AG09319 (cell line): ENCODE measurements at regions not wholly inside any gene's neighbourhood (a gene's known extent, or its start where the extent isn't known, plus 50 kb on each side); places are given as distances from the start of the nearest gene placed in this dataset.

Experiments
- DNase-seq: peaks from one replicate; pipeline ENCODE4 v3.0.0-alpha.2; 2010; ENCODE audit warnings: low read depth; ENCODE audit errors: extremely low read depth
- TF ChIP-seq, protein P1 (sequence below): IDR thresholded peaks from 2 replicates; pipeline ENCODE4 v1.5.1; 2011; ENCODE audit warnings: low read depth, mild to moderate bottlenecking, inconsistent platforms, low read length, moderate library complexity

DNA sequence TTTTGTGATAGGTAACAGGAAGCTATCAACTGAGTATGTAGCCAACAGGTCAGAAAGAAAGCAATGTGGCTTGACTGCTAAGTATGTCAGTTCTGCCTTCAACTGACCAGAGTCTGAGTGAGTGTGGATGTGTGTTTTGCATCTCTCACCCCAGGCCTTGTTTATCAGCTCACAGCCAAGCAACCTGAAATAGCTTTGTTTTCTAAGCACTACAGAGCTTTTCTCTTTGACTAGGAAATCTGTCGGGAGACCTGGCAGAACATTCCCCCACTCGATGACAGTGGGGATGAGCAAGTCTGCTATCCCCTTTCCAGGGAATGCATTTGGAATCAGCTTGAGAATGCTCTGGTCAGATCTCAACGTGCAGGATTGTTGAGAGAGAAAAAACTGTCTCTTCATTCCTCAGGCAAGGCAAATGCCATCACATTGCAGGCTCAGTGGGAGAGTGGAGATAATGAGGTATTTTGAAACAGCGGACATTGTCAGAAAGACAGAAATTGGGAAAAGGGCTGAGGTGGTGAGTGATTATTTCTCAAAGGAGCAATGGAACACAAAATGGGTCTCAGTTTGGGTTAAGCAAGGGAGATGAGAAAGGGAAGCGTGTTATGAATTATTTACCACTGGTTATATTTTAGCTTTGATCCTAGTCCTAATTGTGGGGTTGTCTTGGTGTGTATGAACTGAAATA lies 233.8 kb upstream of the PIK3C3 start:
- no peak for DNase-seq
- TF ChIP-seq, protein P1, sequence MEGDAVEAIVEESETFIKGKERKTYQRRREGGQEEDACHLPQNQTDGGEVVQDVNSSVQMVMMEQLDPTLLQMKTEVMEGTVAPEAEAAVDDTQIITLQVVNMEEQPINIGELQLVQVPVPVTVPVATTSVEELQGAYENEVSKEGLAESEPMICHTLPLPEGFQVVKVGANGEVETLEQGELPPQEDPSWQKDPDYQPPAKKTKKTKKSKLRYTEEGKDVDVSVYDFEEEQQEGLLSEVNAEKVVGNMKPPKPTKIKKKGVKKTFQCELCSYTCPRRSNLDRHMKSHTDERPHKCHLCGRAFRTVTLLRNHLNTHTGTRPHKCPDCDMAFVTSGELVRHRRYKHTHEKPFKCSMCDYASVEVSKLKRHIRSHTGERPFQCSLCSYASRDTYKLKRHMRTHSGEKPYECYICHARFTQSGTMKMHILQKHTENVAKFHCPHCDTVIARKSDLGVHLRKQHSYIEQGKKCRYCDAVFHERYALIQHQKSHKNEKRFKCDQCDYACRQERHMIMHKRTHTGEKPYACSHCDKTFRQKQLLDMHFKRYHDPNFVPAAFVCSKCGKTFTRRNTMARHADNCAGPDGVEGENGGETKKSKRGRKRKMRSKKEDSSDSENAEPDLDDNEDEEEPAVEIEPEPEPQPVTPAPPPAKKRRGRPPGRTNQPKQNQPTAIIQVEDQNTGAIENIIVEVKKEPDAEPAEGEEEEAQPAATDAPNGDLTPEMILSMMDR = no peak

DNA sequence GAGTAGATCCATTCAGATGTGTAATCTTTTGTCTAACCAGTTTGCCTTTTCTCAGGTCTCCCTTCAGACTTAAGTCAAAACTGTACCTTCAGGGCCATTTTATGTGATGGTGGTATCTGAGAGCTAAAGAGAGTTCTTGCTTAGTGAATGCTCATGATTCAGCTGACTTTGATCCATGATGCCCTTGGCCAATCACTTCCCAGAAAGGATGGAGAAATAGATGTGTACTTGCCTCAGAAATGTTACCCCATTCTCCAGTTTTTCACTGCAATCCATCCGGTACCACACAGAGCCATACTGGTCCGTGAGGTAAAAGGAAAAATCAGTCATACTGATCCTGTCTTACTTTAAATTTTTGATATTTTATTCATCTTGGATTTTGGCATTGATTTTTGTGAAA lies 234.8 kb upstream of the PIK3C3 start:
- DNase-seq = no peak
- TF ChIP-seq, protein P1 = no peak

DNA sequence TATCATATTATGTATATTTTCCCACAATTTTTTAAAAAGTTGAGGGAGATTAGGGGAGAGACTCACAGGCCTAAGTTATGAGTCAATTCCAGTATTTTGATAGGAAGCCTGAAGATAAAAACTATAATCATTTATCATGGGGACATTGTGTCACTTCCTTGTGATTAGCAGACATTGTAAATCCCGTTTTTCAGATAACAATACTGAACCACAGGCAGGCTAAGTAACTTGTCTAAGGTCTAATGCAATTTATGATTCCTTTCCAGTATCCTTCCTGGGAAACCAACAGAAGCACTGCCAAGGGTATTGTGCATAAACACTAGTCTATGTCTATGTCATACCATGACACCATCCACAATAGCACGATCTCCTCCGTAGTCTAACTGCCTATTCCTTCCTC lies 235.2 kb upstream of the PIK3C3 start:
- TF ChIP-seq, protein P1 = no peak
- no peak for DNase-seq

DNA sequence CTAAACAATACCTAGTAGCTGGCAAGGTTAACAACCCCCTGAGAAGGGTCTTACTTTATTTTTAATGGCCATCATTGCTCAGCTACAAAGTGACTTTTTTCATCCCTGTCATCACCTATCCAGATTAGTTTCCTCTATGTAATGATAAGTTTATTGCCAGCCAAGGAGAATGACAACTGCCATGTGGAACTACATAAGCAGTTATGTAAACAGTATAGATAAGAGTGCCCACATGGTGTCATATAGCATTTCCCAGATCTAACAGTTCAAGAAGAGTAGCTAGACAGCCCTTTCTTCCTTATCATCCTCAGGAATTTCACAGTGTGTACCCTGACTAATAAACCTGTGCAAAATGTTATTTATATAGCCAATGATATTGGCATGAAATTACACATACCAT lies 240.2 kb upstream of the PIK3C3 start:
- TF ChIP-seq, protein P1 = no peak
- no peak for DNase-seq

DNA sequence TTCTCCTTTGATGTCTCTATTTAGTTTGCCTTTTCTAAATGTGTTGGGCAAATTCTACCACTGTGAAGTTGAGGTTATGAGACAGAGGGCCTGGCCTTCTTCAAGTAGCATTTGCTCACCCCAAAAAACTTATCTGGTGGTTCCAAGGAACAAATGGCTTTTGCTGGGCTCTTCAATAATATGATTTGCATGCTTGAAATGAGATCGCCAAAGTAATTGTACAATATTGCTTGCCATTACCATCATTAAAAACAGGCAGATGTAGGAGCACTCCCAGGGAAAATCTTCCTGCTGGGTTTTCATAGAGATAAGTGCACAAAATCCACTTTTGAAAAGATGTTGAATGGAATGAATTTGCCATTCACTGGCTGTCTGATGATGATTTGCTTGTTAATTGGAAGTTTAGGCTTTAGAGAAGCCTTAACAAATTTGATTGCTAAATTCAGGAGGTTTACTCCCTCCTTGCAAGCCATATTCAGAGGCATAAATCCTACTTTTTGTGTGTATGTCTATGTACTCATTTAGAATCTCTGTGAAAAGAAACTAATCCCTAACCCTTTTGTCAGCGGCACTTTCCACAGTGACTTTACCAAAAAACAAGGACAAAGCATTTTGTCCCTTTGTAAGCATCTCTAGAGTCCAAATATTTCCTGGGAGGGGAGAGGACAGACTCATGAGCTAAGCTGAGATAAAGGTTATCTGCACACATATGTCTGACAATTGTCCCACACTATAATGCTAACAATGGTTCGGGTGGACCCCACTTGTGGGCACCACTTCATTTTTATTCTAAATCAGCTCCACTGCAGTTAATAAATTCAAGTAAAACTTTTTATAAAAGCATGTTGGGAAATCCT lies 240.8 kb upstream of the PIK3C3 start:
- TF ChIP-seq, protein P1 = no peak
- DNase-seq = no peak

DNA sequence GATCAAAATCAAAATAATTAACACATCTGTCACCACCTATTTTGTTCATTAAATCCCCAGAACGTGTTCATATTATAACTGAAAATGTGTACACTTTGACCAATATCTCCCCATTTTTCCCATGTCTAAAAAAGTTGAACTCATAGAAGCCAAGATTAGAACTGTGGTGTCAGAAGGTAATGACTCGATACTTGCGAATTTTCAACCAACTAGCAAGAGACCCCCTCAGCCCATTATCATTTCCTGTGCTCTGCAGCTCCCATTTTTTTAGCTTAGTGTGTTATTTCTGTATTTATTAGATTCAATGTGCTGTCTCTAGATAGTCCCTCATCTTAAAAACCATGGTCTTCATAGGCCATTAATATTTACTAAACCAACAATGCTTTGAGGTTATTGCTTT lies 248.7 kb upstream of the PIK3C3 start:
- DNase-seq = no peak
- TF ChIP-seq, protein P1 = no peak
